ENCODE measurements at regions not wholly inside any gene's neighbourhood (a gene's known extent, or its start where the extent isn't known, plus 50 kb on each side); places are given as distances from the start of the nearest gene placed in this dataset.
A peak's percentile ranks its signal among the peaks of the same experiment; 100 is the strongest.

DNA sequence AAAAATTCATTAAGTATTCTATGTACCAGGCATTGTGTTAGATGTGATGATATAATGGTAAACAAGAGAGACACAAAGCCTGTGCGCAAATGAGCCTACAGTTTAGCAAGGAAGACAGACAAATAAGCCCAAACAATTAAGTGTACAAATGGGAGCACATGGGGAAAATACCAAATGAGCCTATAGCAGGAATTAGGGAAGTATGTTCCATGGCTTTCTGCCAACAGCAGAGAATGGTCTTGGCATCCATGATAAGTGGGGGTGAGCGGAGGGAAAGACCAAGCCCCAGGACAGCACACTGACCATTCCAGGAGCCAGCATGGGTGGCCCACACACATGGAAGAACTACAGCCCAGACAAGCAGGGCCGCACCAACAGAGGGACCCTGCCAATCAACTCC is 369.7 kb downstream of the DEPDC1B start:
- DNase-seq = no peak

DNA sequence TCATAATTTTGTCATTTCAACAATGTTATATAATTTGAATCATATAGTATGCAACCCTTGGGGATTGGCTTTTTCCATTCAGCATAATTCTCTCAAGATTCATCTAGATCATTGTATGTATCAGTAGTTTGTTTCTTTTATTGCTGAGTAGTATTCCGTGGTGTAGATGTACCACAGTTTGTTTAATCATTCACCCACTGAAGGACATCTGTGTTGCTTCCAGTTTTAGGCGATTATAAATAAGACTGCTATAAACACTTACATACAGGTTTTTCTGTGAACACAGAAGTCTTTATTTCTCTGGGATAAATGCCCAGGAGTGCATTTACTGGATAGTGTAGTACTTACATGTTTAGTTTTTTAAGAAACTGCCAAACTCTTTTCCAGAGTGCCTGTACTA is 374.1 kb downstream of the DEPDC1B start:
- no peak for DNase-seq

DNA sequence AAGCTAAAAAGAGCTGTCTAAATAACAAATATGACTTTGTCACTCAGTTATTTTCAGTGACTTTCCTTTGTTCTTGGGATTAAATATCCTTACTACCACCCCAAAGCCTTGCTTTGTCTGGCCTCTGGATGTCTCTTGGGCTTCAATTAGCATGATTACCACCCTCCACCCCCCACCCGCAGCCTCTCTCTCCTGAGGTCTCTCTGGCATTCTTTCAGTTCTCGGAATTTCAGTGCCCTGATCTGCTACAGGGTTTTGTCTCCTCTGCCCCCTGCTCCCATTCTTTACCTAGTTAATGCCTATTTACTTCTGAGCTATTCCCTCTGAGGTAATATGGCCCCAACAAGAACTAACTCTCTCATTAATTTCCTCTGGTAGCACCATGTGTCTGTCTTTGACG is 376.4 kb downstream of the DEPDC1B start:
- no peak for DNase-seq

DNA sequence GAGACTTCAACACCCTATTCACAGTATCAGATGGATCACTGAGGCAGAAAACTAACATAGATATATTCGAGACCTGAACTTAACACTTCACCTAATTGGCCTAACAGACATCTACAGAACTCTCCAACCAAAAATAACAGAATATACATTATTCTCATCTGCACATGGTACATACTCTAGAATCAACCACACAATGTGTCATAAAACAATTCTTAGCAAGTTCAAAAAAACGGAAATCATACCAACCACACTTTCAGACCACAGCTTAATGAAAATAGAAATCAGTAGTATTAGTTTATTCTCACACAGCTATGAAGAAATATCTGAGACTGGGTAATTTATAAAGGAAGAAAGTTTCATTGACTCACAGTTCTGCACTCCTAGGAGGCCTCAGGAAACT is 387.9 kb downstream of the DEPDC1B start:
- DNase-seq = no peak

DNA sequence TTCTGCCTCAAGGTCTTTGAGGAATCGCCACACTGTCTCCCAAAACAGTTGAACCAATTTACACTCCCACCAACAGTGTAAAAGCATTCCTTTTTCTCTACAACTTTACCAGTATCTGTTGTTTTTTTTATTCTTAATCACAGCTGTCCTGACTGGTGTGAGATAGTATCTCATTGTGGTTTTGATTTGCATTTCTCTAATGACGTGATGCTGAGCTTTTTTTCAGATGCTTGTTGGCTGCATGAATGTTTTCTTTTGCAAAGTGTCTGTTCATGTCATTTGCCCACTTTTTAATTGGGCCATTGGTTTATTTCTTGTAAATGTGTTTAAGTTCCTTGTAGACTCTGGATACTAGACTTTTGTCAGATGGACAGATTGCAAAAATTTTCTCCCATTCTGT is 400.0 kb downstream of the DEPDC1B start:
- no peak for DNase-seq

DNA sequence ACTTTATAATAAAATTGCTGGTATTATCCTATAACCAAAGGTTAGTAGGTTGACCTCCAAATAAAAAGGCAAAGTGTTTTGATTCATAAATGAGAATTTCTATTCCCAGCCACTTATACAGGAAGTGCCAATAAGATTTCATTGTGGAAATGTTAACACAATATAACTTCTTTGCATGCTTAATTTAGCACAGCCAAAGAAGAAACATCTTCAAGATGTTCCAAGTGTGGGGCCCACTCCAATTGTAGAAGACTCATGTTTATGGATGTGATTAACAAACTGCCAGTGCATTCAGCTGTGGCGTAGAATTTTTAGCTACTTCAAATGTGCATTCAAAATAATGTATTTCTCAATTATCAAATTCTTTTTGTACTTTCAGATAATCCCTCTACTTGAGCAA is 402.3 kb downstream of the DEPDC1B start:
- no peak for DNase-seq

DNA sequence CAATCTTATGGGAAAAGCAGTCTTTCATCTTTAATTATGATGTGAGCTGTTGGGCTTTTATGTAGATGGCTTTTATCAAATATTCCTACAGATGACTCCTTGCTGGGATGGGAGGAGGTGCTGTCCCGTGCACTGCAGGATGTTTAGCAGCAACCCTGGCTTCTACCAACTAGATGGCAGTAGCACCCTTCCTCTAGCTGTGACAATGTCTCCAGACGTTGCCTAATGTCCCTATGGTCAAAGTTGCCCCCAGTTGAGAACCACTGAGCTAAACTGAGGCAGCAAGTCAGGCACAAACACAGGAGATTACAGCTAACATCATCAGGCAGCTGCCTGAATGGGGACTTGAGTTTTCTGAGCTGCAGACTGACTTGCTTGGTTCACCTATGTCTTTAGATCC is 401.9 kb upstream of the PDE4D start:
- DNase-seq = no peak

DNA sequence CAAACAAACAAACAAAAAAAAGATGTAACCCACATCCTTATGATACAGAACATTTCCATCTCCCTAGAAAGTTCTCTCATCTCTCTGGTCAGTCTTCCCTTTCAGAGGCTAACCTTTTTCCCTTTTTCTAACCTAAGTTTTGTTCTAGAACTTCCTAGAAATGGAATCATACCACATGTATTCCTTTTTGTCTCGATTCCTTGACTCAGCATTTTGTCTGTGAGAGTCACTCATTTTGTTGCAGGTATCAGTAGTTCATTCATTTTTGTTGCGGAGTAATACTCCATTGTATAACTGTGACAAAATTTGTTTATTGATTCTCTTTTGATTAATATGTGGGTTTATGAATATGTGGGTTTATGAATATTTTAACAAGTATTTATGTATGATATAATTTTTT is 400.0 kb upstream of the PDE4D start:
- no peak for DNase-seq

DNA sequence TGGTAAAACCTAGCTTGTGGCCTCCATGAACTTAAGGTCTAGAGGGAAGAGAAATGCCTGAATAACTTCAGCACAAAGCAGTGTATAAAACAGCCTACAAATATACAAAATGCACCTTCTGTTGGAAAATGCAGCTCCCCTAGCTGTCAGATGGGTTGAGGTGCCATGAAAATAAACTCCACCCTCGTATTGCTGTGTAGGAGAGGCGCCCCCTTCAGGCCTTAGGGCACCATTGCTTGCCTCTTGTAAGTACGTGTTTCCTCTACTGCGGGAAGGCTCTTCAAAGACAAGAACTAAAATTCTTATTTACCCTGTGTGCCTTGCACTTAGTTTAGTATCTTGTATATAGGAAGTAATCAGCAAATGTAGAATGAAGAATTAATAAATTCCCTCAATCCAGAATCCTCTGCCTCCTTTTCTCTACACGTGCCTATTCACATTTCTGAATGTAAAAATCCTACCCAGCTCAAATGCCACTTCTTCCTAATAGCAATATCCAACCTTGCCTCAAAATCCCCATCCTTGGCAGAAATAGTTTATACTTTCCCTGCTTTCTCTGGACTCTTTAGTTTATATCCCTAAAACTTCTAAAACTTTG is 393.7 kb upstream of the PDE4D start:
- DNase-seq = no peak

DNA sequence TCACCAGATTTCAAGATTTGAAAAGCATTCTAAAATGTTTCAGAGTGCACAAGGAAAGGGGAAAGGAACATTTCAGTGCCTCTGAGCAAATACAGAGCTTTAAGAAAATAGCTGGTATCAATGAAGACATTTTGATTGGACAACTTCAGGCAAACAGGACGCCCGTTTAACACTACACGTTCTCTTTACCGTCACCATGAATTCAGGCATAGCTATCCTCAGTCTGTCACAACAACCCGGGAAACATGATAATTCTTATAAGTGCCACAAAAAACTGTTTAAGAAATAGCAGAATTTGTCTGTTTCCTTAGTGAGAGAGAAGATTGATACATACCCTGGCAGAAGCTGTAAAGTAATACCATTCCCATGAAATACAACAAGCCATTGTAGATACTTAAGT is 392.4 kb upstream of the PDE4D start:
- no peak for DNase-seq

DNA sequence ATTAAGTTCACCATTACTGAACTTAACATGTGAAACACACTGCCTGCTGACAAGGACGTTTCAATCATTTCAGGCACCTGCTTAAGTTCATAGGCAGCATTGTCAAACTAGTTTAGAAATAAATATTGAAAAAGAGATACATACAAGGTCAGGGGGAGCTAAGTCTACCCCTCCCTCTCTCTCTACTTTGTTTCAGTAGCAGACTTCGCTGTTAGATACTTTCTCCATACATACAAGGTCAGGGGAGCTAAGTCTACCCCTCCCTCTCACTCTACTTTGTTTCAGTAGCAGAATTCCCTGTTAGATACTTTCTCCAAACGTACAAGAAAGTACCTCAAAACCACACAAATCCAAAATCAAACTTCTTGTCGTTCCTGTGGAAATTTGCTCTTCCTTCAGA is 387.4 kb upstream of the PDE4D start:
- no peak for DNase-seq

DNA sequence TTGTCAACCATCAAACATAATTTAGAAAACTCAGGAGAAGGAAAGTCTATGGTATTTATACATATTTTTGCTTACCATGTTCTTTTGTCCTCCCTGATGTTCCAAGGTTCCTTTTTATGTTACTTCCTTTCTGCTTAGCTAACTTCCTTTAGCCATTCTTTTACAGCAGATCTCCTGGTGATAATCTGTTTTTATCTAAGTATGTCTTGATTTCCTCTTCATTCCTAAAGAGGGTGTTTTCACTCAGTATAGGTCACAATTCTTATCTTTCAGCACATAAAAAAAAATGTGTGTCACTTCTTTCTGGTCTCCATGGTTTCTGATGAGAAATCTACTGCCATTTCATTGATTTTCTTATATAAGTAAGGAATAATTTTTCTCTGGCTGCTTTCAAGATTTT is 384.4 kb upstream of the PDE4D start:
- DNase-seq = no peak

DNA sequence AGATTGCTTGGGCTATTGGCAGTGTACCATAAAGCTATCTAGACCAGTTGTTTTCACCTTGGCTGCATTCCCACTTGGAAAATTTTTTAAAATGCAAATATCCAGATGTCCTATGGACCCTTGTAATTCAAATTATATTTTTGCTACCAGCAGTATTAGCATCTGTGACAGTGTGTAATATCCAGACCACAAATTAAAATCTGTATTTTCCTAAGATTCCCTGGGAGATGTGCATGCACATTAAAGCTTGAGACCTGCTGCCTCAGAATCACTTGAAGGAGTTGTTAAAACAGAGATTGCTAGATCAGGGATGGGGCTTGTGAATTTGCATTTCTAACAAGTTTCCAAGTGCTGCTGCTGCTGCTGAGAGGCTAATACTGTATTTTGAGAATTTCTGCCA is 381.2 kb upstream of the PDE4D start:
- DNase-seq = no peak

DNA sequence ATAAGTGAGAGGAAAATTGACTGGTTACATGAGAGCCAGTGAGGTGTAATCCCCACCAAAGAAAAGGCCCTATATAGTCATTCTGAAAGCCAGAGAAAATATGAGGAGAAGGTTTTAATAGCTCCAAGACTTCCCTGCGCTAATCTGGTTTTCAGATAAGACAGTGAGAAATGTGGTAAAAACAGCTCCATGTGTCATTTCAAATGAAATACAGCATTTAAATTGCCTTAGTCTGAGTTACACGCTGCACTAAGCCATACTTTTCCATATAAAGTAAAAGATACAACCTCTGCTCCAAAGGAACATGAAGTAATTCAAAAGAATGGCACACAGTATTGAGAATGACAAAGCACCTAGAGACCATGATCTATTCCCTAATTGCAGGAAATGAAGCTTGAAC is 378.0 kb upstream of the PDE4D start:
- no peak for DNase-seq

DNA sequence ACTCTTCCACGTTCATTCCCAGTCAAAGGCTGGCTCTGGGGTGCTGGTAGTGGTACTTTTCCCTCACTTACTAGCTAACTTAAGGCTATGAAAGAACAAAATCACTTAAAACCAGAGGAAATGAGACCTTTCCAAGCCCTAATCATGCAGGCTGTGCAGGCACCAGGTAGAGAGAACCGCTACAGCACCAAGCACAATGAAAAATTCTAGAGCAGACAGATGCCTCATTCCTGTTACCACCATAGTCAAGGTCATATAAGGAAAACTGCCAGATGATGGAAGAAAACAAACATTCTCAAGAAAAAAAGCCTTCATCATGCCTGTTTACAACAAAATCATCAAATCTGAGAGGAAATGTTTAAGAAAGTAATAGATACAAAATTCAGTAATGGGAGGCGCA is 374.4 kb upstream of the PDE4D start:
- no peak for DNase-seq

DNA sequence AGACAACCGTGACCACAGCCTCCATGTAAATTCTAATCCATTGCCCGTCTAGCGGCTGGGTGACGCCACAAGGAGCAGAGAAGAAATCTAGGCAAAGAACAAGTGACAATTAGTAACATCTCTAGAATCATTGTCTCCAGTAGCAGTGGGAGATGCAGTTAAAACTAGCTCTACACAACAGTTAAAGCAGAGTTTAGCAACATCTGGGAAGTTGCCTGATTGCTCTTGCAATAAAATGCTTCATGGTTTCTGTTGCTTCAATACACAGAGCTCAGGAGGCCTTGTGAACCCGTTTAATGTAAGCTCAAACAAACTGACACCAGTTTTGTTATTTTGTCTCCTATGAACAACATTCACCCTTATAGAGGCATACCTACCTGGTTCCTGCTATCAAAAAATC is 369.8 kb upstream of the PDE4D start:
- DNase-seq = no peak

DNA sequence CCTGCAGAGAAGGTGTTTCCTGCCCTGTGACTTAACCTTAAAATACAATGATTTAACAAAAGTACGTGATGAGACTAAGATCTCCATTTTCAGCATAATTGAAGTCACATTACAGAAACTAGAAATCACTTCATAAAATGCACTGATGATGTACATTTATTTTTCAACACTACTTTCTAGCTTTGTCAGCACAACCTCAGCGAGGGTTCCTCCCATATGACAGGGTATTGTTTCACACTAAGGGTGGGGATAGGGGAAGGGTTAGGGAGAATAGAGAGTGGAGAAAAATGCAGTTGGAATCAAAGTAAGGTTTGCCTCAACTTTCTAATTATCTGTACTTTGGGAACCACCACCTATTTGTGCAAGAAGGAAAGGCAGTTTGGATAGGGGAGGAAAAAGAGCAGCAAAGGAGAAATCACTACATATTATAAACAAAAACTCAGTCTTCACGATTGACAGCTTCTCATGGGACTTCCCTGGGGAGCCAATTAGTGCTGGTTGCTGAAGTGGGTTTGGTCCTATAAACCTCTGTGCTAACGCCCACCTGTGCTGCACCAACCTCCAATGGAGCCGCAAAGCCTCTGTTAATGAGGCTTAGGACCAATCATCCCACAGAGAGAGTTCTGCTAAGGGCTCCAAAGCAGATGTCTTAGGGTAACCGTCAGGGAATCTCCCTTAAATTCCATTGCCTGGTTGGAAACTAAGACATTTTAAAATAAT is 369.2 kb upstream of the PDE4D start:
- no peak for DNase-seq

DNA sequence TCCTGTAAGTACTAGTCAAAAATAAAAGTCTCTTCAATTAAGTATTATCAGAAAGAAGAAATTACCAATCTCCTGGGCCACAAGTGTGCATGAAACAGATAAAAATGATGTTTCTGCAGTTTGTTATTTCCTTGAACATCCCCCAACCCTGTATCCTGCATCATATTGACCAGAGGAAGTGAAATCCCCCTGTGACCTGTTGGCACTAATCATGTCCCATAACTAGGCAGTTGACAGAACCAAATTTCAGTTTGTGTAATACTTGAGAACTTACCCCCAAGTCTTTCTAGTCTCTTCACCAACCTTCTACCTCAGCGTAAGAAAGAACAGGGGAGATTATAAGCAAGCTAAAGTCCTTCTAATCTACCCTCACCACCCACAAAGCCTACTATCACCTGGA is 368.2 kb upstream of the PDE4D start:
- no peak for DNase-seq

DNA sequence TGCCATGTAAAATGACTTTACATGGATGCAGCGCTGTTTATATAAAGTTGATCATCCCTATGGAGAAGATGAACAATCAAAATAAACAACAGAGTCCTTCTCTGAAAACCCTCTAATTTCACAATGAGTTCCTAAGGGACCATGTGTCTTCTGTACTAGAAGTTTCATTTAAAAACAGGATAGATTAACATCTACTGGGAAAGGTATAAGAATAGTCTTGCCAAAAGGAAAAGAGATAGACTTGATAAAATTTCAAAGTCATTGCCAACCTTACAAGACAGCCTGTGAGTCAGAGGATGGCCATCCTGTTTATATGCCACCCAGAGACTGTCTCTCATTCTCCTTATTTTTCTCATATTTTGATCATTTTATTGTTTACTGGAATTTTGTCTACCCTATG is 367.1 kb upstream of the PDE4D start:
- no peak for DNase-seq

DNA sequence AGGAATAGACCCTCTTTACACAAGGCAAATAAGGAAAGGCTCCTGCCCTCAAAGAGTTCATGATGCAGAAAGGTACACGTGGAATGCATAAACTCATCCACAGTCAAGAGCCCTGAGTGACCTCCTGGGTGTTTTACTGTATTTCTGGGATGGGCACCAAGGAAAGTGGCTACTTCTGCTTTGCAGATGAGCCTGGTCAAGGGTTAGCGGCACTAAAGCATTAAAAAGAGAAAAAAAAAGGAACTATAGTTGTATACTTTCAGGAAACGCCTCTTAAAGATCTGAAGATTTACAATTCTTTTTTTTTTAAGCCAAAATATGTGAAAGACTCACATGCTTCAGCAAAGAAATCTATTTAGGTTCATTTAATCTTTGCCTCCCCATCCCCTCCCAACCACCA is 366.2 kb upstream of the PDE4D start:
- no peak for DNase-seq

DNA sequence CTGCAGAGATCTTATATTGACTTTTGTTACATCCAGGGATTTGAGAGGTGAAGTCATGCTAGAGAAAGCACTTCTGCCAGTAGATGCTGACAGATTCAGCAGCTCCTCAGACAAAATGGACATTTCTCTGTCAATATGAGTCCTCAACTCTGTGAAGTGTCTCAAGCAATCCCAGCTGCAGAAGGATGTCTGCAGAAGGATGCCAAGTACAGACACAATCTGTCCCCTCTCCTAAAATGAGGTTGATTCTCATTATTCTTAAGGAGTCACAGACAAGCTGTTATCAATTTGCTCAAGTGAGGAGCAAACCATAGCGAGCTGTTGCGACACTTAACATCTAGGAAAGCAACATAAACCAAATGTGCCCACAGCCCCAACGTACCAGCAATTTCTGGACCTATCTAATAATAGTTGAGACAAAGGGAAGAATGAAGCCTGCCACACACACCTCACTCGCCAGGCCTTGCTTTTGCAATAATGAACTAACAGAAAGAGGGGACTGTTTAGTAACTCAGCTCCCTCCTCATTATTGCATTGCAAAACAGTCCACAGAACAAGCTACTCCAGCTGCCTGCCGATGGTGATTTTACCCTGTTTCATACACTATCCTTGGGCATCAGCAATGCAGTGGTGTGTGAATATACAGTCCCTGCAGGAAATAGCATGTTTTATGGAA is 364.2 kb upstream of the PDE4D start:
- peak; percentile 47 for DNase-seq

DNA sequence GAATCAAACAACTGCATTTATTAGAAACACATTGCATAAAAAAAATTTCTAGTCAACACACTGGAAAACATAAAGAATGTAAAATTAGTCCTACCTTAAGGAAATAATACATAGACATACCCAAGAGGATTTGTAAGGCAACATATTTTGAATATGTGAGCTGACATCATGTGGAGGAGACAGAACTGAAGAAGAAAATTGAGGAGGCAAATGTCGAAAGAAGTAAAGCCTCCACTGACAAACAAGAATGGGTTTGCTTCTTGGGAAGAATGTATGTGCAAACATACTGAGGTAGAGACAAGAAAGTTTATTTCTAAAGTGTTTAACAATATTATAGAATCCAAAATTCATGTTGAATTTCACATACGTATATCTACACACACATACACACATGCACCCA is 363.0 kb upstream of the PDE4D start:
- DNase-seq = no peak

DNA sequence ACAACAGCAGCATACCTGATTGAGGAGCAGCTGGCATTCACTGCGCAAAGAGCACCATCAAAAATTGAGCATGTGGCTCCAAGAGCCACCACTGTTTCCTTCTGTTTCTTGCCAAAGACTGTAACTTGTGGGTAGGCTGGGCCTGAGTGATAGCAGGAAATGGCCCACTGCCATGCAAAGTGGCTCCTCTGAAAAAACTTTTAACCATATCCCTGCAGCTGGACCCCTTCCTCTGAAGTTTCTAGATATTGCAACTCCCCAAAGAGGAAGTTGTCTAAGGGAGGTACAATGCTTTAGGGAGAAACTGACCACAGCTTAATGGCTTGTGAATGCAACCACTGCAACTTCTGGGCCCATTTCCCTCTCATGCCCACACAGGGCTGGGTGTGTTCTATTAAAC is 355.4 kb upstream of the PDE4D start:
- no peak for DNase-seq

DNA sequence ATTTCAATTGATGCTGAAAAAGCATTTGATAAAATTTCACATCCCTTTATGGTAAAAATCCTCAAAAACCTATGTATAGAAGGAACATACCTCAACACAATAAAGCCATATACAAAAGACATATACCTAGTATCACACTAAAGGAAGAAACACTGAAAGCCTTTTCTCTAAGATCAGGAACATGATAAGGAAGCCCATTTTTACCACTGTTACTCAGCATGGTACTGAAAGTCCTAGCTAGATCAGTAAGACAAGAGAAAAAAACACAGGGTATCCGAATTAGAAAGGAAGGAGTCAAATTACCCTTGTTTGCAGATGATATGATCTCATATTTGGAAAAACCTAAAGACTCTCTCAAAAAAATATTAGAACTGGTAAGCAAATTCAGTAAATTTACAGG is 350.2 kb upstream of the PDE4D start:
- DNase-seq = no peak
